ENCODE measurements at regions not wholly inside any gene's neighbourhood (a gene's known extent, or its start where the extent isn't known, plus 50 kb on each side); places are given as distances from the start of the nearest gene placed in this dataset.

DNA sequence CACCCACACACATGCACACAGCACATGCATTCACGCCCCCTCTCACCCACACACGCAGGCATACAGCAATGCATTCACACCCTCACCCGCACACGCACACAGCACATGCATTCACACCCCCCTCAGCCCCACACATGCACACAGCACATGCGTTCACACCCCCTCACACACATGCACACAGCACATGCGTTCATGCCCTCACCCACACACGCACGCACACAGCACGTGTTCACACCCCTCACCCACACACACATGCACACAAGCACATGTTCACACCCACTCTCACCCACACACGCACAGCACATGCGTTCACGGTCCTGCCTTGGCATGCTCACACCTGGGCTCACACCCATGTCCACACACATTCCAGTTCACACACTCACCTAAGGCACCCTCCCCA is 64.2 kb downstream of the ENGASE start:
- no peaks in the 10 kb centered on the region for H3K4me1 ChIP-seq
- intact Hi-C loops (cut with DNase I; ENCODE audit: low total_unique reads) = no loop called here
- H3K36me3 ChIP-seq = no peaks in the 10 kb centered on the region
- H3K27ac ChIP-seq = no peak overlapping the region
- no peak for DNase-seq
- no peak overlapping the region for H3K4me3 ChIP-seq
- TF ChIP-seq, protein P1, sequence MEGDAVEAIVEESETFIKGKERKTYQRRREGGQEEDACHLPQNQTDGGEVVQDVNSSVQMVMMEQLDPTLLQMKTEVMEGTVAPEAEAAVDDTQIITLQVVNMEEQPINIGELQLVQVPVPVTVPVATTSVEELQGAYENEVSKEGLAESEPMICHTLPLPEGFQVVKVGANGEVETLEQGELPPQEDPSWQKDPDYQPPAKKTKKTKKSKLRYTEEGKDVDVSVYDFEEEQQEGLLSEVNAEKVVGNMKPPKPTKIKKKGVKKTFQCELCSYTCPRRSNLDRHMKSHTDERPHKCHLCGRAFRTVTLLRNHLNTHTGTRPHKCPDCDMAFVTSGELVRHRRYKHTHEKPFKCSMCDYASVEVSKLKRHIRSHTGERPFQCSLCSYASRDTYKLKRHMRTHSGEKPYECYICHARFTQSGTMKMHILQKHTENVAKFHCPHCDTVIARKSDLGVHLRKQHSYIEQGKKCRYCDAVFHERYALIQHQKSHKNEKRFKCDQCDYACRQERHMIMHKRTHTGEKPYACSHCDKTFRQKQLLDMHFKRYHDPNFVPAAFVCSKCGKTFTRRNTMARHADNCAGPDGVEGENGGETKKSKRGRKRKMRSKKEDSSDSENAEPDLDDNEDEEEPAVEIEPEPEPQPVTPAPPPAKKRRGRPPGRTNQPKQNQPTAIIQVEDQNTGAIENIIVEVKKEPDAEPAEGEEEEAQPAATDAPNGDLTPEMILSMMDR (IDR thresholded peaks at IDR 0.05) = no peak
- no peak for TF ChIP-seq POLR2A (IDR thresholded peaks at IDR 0.05)
- H3K27me3 ChIP-seq = no peaks in the 10 kb centered on the region
- H3K9me3 ChIP-seq = no peaks in the 10 kb centered on the region

DNA sequence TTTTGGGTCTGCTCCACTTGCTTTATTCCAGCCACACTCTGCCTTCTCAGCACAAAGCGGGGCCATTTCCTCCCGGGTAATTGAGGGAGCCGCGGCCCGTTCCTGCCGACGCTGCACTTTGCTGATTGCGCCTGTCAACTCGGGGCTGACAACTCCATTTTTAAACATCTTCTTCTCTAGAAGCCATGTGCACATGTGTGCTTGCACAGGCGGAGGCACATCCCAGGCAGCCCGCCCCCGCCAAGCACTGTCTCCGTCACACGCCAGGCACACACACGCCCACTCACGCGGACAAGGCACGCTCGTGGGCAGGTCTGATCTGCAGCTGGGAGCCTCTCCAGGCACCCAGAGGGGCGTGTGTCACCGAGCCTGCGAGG is 63.2 kb downstream of the ENGASE start:
- no peak for DNase-seq
- no peaks in the 10 kb centered on the region for H3K27me3 ChIP-seq
- no peaks in the 10 kb centered on the region for H3K36me3 ChIP-seq
- intact Hi-C loops (cut with DNase I; ENCODE audit: low total_unique reads) = no loop called here
- H3K4me3 ChIP-seq = no peak overlapping the region
- no peak overlapping the region for H3K27ac ChIP-seq
- TF ChIP-seq POLR2A (IDR thresholded peaks at IDR 0.05) = no peak
- TF ChIP-seq, protein P1 (IDR thresholded peaks at IDR 0.05) = no peak
- H3K9me3 ChIP-seq = no peaks in the 10 kb centered on the region
- H3K4me1 ChIP-seq = no peaks in the 10 kb centered on the region

DNA sequence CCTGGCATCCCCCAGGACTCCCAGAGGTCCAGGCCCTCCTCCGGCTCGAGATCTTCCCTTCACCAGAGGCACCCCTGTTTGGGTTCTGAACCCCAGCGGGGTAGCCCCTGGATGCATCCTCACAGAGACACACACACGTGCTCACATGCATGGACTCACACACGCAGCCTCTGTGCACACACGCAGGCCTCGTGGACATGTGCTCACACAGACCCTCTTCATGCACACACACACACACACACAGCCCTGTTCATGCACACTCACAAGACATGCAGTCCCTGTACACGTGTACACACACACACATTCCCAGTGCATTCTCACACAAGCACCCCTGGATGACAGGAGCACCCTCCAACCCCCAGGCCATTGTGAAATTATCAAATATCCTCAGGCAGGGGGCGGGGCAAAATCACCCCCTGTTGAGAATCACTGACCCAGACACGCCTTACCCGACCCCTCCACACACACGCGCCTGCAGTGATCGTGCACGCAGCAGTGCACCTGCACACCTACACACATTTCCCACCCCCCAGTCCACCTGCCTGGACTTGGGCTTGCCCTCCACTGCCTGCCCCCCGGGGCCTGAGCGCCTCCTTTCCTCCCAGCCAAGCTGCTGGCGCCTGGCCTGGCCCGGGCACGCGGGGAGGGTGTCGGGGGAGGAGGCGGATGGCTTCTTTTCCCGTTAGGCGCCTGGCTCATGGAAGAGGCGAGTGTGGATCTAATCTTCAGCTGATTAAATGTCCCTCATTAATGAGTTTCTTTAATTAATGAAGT is 62.6 kb downstream of the ENGASE start:
- no peak overlapping the region for H3K27ac ChIP-seq
- H3K4me3 ChIP-seq = no peak overlapping the region
- H3K4me1 ChIP-seq = no peaks in the 10 kb centered on the region
- DNase-seq = no peak
- no peaks in the 10 kb centered on the region for H3K27me3 ChIP-seq
- H3K9me3 ChIP-seq = no peaks in the 10 kb centered on the region
- intact Hi-C loops (cut with DNase I; ENCODE audit: low total_unique reads) = no loop called here
- no peaks in the 10 kb centered on the region for H3K36me3 ChIP-seq
- no peak for TF ChIP-seq POLR2A (IDR thresholded peaks at IDR 0.05)
- TF ChIP-seq, protein P1 (IDR thresholded peaks at IDR 0.05) = no peak

DNA sequence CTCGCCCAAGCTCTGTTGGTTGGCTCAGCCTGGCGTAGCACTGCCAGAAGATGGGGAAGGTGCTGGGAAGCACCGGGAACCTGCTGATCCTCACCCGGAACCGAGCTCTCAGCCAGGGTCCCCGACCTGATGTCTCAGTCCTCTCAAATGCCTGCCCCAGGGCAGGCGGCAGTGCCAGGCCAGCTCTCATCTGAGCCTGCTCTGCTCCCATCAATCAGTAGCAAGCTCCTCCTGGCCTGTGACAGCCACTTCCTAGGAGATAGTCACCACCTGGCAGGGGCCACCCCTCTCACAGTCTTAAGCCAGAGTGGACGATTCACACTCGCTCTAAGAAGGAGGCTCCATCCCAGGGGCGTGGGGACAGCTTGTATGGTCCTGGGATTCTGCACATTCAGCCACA is 62.0 kb downstream of the ENGASE start:
- DNase-seq = no peak
- no peaks in the 10 kb centered on the region for H3K9me3 ChIP-seq
- intact Hi-C loops (cut with DNase I; ENCODE audit: low total_unique reads) = no loop called here
- no peaks in the 10 kb centered on the region for H3K36me3 ChIP-seq
- no peaks in the 10 kb centered on the region for H3K4me1 ChIP-seq
- no peak overlapping the region for H3K27ac ChIP-seq
- H3K4me3 ChIP-seq = no peak overlapping the region
- no peaks in the 10 kb centered on the region for H3K27me3 ChIP-seq
- TF ChIP-seq, protein P1 (IDR thresholded peaks at IDR 0.05) = no peak
- TF ChIP-seq POLR2A (IDR thresholded peaks at IDR 0.05) = no peak

Data from uterus (tissue), 3 donors.